HCT116 (cell line): ENCODE measurements at regions not wholly inside any gene's neighbourhood (a gene's known extent, or its start where the extent isn't known, plus 50 kb on each side); places are given as distances from the start of the nearest gene placed in this dataset.

ENCODE experiments used
- ATAC-seq: fragments of 200-7000 bp; cut with Tn5 transposase; 2 replicates; pipeline ENCODE4 v1.9.1; 2020; ENCODE audit warnings: mild to moderate bottlenecking, moderate library complexity
- BruUV-seq: library from RNA; stranded (reverse); fragments of 400-500 nt; replicated peaks from 2 replicates; lab custom pipeline; 2021; lab: Mats Ljungman, UMichigan
- CTCF ChIA-PET: fragments of 300-600 bp; sonication (Branson Sonifier 250); formaldehyde crosslinking; loops from one replicate; lab custom pipeline; 2021; ENCODE audit warnings: antibody characterized with exemption; lab: Charles Lee
- POLR2A ChIA-PET: fragments of 300-600, 350-600 bp; sonication (Branson Sonifier 250); formaldehyde crosslinking; loops from one replicate; lab custom pipeline; 2021; ENCODE audit warnings: antibody characterized with exemption; lab: Charles Lee
- RAD21 ChIA-PET, 2 experiments: fragments of 300-600 bp; sonication (Branson Sonifier 250); formaldehyde crosslinking; loops; one replicate each; lab custom pipeline; 2023; ENCODE audit warnings: low total read pairs in 2 of 2; ENCODE audit not compliant: uncharacterized antibody in 2 of 2, unreplicated experiment in 2 of 2, low non-redundant PET in 1 of 2; lab: Charles Lee
- DNase-seq: peaks from one replicate; pipeline ENCODE4 v3.0.0-alpha.2; 2010; ENCODE audit warnings: low read depth, low spot score
- H2AFZ ChIP-seq: fragments of 200-600 bp; shearing (Covaris generic), sonication (generic); 2 replicates; pipeline ENCODE4 v1.6.1; 2017; ENCODE audit warnings: low read depth, mixed run types, mixed read lengths, antibody characterized with exemption, low read length; ENCODE audit not compliant: poor library complexity, severe bottlenecking
- H3K27ac ChIP-seq: 2 replicates; pipeline ENCODE4 v1.5.1; 2012; ENCODE audit warnings: low read depth, low read length
- H3K27me3 ChIP-seq: fragments of 200-600 bp; sonication (generic); 2 replicates; pipeline ENCODE4 v1.6.1; 2016; ENCODE audit warnings: mixed run types, low read length, mixed read lengths; ENCODE audit not compliant: insufficient read depth
- H3K36me3 ChIP-seq, 2 experiments: fragments of 200-500 bp in 1 of 2; fragments of 200-600 bp in 1 of 2; sonication (Bioruptor generic) in 1 of 2; sonication (generic) in 1 of 2; 2 replicates each; pipeline versions ENCODE4 v1.5.1 to v1.6.1; 2014 to 2016; ENCODE audit warnings: low read length in 2 of 2, inconsistent platforms in 1 of 2, mixed read lengths in 1 of 2, mixed run types in 1 of 2; ENCODE audit not compliant: insufficient read depth in 2 of 2, control insufficient read depth in 1 of 2
- H3K4me1 ChIP-seq, 2 experiments: fragments of 200-600 bp in 1 of 2; sonication (generic) in 1 of 2; 2 replicates each; pipeline versions ENCODE4 v1.5.1 to v1.6.1; 2012 to 2017; ENCODE audit warnings: low read length in 2 of 2, inconsistent platforms in 1 of 2, mild to moderate bottlenecking in 1 of 2, mixed read lengths in 1 of 2, mixed run types in 1 of 2, moderate library complexity in 1 of 2; ENCODE audit not compliant: insufficient read depth in 2 of 2, control insufficient read depth in 1 of 2
- H3K4me2 ChIP-seq: fragments of 200-600 bp; sonication (generic); 2 replicates; pipeline ENCODE4 v1.6.1; 2017; ENCODE audit warnings: mixed run types, low read length, mixed read lengths
- H3K4me3 ChIP-seq, 2 experiments: fragments of 200-600 bp in 1 of 2; sonication (generic) in 1 of 2; replicated peaks in 1 of 2; 2 replicates each; pipeline ENCODE4 v1.5.1; 2011 to 2016; ENCODE audit warnings: low read length in 2 of 2, control low read depth in 1 of 2, low read depth in 1 of 2, mild to moderate bottlenecking in 1 of 2, mixed read lengths in 1 of 2, mixed run types in 1 of 2
- H3K79me2 ChIP-seq: fragments of 200-600 bp; sonication (generic); 2 replicates; pipeline ENCODE4 v1.6.1; 2017; ENCODE audit warnings: mild to moderate bottlenecking, mixed run types, low read length, moderate library complexity, mixed read lengths; ENCODE audit not compliant: insufficient read depth
- H3K9ac ChIP-seq: fragments of 200-600 bp; sonication (generic); 2 replicates; pipeline ENCODE4 v1.6.1; 2016; ENCODE audit warnings: low read length, mixed read lengths
- H3K9me2 ChIP-seq: fragments of 200-600 bp; sonication (generic), shearing (Covaris generic); 2 replicates; pipeline ENCODE4 v1.6.1; 2017; ENCODE audit warnings: mixed run types, mild to moderate bottlenecking, moderate library complexity; ENCODE audit not compliant: insufficient read depth
- H3K9me3 ChIP-seq, 2 experiments: fragments of 200-500 bp in 1 of 2; fragments of 200-600 bp in 1 of 2; sonication (Bioruptor generic) in 1 of 2; sonication (generic) in 1 of 2; 2 replicates each; pipeline ENCODE4 v1.6.1; 2014 to 2017; ENCODE audit warnings: low read length in 2 of 2, mixed read lengths in 2 of 2, inconsistent platforms in 1 of 2, low read depth in 1 of 2, mild to moderate bottlenecking in 1 of 2, mixed run types in 1 of 2, moderate library complexity in 1 of 2; ENCODE audit not compliant: control insufficient read depth in 1 of 2, insufficient read depth in 1 of 2
- H4K20me1 ChIP-seq: fragments of 200-600 bp; sonication (generic), shearing (Covaris generic); 2 replicates; pipeline ENCODE4 v1.6.1; 2017; ENCODE audit warnings: mixed run types, mild to moderate bottlenecking, moderate library complexity; ENCODE audit not compliant: insufficient read depth
- CBX3 ChIP-seq: IDR thresholded peaks from 2 replicates; pipeline ENCODE4 v1.6.1; 2012; ENCODE audit warnings: low read depth
- CEBPB ChIP-seq: IDR thresholded peaks from 2 replicates; pipeline ENCODE4 v1.6.1; 2012; ENCODE audit warnings: low read depth
- EZH2 ChIP-seq: fragments of 200-600 bp; sonication (generic); IDR thresholded peaks from 2 replicates; pipeline ENCODE4 v1.6.1; 2017; ENCODE audit warnings: antibody characterized with exemption, mixed run types
- EZH2phosphoT487 ChIP-seq: fragments of 200-600 bp; IDR thresholded peaks from 2 replicates; pipeline ENCODE4 v1.6.1; 2018; ENCODE audit warnings: antibody characterized with exemption, borderline replicate concordance
- POLR2A ChIP-seq: IDR thresholded peaks from 2 replicates; pipeline ENCODE4 v1.7.0; 2011; ENCODE audit warnings: borderline replicate concordance; ENCODE audit not compliant: insufficient read depth, insufficient read length; ENCODE audit errors: extremely low read depth
- SP1 ChIP-seq: IDR thresholded peaks from 2 replicates; pipeline ENCODE4 v1.6.1; 2012; ENCODE audit warnings: low read depth
- TCF7L2 ChIP-seq: IDR thresholded peaks from 2 replicates; pipeline ENCODE4 v1.7.0; 2011; ENCODE audit warnings: borderline replicate concordance, inconsistent platforms; ENCODE audit not compliant: insufficient read depth, insufficient read length; ENCODE audit errors: extremely low read depth
- YY1 ChIP-seq: IDR thresholded peaks from 2 replicates; pipeline ENCODE4 v1.6.1; 2011; ENCODE audit warnings: low read length, low read depth, moderate library complexity, mild to moderate bottlenecking; ENCODE audit not compliant: insufficient replicate concordance; ENCODE audit errors: extremely low read depth
- ZFX ChIP-seq: fragments of 450-650 bp; IDR thresholded peaks from 2 replicates; pipeline ENCODE4 v1.6.1; 2017
- intact Hi-C: fragments of 100-400 bp; cut with micrococcal nuclease; formaldehyde crosslinking; loops from 2 replicates; pipeline ENCODE4 v1.10.0; 2022
- TF ChIP-seq, protein P1 (sequence below): IDR thresholded peaks from 2 replicates; pipeline ENCODE4 v1.6.1; 2012; ENCODE audit warnings: low read depth
- TF ChIP-seq, protein P2 (sequence below), 3 experiments: fragments of 200-600 bp in 1 of 3; sonication (generic) in 1 of 3; IDR thresholded peaks in 2 of 3; conservative IDR thresholded peaks in 1 of 3; 2 replicates each; pipeline ENCODE4 v1.5.1; 2012 to 2017; ENCODE audit warnings: low read depth in 2 of 3, low read length in 2 of 3, antibody characterized with exemption in 1 of 3, borderline replicate concordance in 1 of 3, control low read depth in 1 of 3, mild to moderate bottlenecking in 1 of 3, mixed read lengths in 1 of 3, mixed run types in 1 of 3, moderate library complexity in 1 of 3; ENCODE audit not compliant: insufficient read depth in 1 of 3
- TF ChIP-seq, protein P3 (sequence below): IDR thresholded peaks from 2 replicates; pipeline ENCODE4 v1.6.1; 2012

DNA sequence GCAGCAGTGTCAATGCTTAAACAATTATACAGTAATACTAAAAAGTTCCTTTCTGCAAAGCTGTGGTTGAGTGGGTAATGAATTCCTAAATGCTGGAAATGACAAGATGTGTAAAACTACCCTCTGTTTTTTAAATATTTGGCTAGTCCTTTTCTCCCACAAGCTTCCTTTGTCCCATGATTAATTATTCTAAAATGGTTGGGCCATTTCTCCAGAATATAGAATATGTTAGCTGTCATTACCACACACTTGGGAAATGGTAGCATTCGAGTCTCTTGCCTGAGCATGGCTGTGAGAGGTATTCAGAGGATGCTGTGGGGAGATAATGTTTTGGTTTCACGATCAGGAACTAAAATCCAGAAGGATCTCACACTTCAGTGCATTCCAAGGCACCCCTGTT lies 1185.8 kb downstream of the UQCRFS1 start:
- intact Hi-C loops = no loop called here
- Histone ChIP-seq H3K4me2 (no peak overlapping the region), H3K9me3 (peaks cover 0 to 25% of the 10 kb centered on the region in 2 experiments; a peak in 2 of 4 replicates), H4K20me1 (no peaks in the 10 kb centered on the region), H3K4me3 (no peak overlapping the region), H3K9me2 (no peaks in the 10 kb centered on the region), H3K27ac (no peak overlapping the region), H3K9ac (no peak overlapping the region), H3K27me3 (no peaks in the 10 kb centered on the region), H3K36me3 (no peaks in the 10 kb centered on the region), H2AFZ (no peak overlapping the region), H3K79me2 (no peaks in the 10 kb centered on the region), H3K4me1 (no peaks in the 10 kb centered on the region)
- DNase-seq (no peak), ATAC-seq (no peak)
- RAD21 ChIA-PET = no interaction called here
- no peak for TF ChIP-seq POLR2A
- no peak for TF ChIP-seq YY1
- TF ChIP-seq SP1 = no peak
- TF ChIP-seq CEBPB = no peak
- CTCF ChIA-PET = no interaction called here
- BruUV-seq = no TSS peak
- POLR2A ChIA-PET = no interaction called here

DNA sequence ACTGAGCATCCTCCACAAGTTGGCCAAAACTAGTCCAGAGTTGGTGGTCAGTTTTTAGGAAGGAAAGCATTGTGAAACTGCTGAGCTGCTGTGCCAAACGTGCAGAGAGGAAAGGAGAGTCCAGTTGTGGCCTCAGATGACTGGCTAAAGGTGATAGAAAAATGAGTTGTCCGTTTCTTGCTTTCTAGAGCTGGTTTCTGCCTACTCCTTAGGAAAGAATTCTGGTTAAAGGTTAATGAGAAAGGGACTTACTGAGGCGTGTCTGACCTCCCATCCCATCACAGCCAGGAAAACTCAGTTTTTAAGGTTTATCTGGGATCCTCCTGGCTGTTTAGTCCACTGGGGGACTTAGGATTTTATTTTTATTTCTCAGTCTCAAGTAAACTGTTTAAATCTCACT lies 1186.3 kb downstream of the UQCRFS1 start:
- Histone ChIP-seq H3K27me3 (no peaks in the 10 kb centered on the region), H3K9me3 (peaks cover 0 to 27% of the 10 kb centered on the region in 2 experiments; a peak in 2 of 4 replicates), H4K20me1 (no peaks in the 10 kb centered on the region), H3K79me2 (no peaks in the 10 kb centered on the region), H3K4me3 (no peak overlapping the region), H3K4me2 (no peak overlapping the region), H2AFZ (no peak overlapping the region), H3K9ac (no peak overlapping the region), H3K4me1 (no peaks in the 10 kb centered on the region), H3K27ac (no peak overlapping the region), H3K36me3 (no peaks in the 10 kb centered on the region), H3K9me2 (no peaks in the 10 kb centered on the region)
- intact Hi-C loops = no loop called here
- RAD21 ChIA-PET = no interaction called here
- no TSS peak for BruUV-seq
- ATAC-seq (no peak), DNase-seq (no peak)
- CTCF ChIA-PET = no interaction called here
- POLR2A ChIA-PET = no interaction called here
- TF ChIP-seq EZH2 (no peak), ZFX (no peak), CBX3 (no peak), YY1 (no peak), TCF7L2 (no peak), SP1 (no peak), CEBPB (no peak), EZH2phosphoT487 (no peak)
- TF ChIP-seq, protein P1, sequence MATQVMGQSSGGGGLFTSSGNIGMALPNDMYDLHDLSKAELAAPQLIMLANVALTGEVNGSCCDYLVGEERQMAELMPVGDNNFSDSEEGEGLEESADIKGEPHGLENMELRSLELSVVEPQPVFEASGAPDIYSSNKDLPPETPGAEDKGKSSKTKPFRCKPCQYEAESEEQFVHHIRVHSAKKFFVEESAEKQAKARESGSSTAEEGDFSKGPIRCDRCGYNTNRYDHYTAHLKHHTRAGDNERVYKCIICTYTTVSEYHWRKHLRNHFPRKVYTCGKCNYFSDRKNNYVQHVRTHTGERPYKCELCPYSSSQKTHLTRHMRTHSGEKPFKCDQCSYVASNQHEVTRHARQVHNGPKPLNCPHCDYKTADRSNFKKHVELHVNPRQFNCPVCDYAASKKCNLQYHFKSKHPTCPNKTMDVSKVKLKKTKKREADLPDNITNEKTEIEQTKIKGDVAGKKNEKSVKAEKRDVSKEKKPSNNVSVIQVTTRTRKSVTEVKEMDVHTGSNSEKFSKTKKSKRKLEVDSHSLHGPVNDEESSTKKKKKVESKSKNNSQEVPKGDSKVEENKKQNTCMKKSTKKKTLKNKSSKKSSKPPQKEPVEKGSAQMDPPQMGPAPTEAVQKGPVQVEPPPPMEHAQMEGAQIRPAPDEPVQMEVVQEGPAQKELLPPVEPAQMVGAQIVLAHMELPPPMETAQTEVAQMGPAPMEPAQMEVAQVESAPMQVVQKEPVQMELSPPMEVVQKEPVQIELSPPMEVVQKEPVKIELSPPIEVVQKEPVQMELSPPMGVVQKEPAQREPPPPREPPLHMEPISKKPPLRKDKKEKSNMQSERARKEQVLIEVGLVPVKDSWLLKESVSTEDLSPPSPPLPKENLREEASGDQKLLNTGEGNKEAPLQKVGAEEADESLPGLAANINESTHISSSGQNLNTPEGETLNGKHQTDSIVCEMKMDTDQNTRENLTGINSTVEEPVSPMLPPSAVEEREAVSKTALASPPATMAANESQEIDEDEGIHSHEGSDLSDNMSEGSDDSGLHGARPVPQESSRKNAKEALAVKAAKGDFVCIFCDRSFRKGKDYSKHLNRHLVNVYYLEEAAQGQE = no peak
- TF ChIP-seq, protein P2, sequence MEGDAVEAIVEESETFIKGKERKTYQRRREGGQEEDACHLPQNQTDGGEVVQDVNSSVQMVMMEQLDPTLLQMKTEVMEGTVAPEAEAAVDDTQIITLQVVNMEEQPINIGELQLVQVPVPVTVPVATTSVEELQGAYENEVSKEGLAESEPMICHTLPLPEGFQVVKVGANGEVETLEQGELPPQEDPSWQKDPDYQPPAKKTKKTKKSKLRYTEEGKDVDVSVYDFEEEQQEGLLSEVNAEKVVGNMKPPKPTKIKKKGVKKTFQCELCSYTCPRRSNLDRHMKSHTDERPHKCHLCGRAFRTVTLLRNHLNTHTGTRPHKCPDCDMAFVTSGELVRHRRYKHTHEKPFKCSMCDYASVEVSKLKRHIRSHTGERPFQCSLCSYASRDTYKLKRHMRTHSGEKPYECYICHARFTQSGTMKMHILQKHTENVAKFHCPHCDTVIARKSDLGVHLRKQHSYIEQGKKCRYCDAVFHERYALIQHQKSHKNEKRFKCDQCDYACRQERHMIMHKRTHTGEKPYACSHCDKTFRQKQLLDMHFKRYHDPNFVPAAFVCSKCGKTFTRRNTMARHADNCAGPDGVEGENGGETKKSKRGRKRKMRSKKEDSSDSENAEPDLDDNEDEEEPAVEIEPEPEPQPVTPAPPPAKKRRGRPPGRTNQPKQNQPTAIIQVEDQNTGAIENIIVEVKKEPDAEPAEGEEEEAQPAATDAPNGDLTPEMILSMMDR (IDR thresholded peaks at IDR 0.05 in 2 of 3, conservative IDR thresholded peaks at IDR 0.05 in 1 of 3; ENCODE audit: borderline replicate concordance in 1 of 3, insufficient read depth in 1 of 3, low read depth in 2 of 3, low read length in 2 of 3) = no peak
- TF ChIP-seq, protein P3, sequence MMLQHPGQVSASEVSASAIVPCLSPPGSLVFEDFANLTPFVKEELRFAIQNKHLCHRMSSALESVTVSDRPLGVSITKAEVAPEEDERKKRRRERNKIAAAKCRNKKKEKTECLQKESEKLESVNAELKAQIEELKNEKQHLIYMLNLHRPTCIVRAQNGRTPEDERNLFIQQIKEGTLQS = no peak
